HG03066 (cell line): ENCODE measurements at regions not wholly inside any gene's neighbourhood (a gene's known extent, or its start where the extent isn't known, plus 50 kb on each side); places are given as distances from the start of the nearest gene placed in this dataset.
"Not testable (repeated sequence)": the region's sequence is repeated elsewhere in the genome, so short reads cannot be mapped to it uniquely, and the experiment has no call there.

Experiments
- ATAC-seq: cut with Tn5 transposase; IDR thresholded peaks from one replicate; pipeline ENCODE4 v1.9.1; 2021; ENCODE audit warnings: low read depth; ENCODE audit not compliant: unreplicated experiment

GRCh38 chr11:129625930-129626329, 189.7 kb upstream of the TMEM45B start:
- no peak for ATAC-seq

- ATAC-seq, result no peak
Observed at GRCh38 chr11:129631201-129631600, 184.4 kb upstream of the TMEM45B start.

GRCh38 chr11:129636926-129637325, 178.7 kb upstream of the TMEM45B start:
- ATAC-seq, result no peak

- ATAC-seq, result no peak
Observed at GRCh38 chr11:129637473-129637872, 178.2 kb upstream of the TMEM45B start.

DNA sequence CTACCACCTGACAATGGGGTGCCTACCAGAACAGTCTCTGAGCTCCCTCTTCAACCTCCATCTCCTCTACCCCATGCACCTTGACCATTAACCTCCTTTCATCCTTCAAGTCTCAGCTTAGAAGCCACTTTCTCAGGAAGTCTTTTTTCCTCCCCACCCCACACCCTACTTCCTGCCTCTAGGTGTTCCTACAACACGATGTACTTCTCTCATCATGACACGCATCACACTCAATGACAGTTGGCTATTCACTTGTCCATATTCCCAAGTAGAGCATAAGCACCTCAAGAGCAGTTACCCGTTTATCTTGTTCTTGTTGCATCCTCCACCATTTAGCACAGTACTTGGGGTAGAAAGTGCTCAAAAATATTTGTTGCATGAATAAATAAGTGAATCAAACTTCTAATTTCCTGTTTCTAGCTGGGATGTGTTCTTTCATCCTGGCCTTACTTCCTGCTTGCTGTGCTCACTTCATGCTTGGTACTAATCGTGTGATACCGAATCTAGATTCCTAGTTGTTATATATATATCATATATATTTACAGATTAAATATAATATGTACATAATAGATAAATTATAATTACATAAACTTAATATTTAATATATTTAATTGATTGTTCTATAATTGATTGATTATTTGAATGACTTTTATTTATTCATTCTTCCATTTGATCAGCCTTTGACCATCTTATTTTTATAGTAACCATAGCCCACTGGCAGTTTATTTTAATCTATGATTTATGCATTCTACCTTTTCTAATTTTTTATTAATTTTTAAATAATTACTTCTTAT, 177.5 kb upstream of the TMEM45B start:
- ATAC-seq, result no peak

DNA sequence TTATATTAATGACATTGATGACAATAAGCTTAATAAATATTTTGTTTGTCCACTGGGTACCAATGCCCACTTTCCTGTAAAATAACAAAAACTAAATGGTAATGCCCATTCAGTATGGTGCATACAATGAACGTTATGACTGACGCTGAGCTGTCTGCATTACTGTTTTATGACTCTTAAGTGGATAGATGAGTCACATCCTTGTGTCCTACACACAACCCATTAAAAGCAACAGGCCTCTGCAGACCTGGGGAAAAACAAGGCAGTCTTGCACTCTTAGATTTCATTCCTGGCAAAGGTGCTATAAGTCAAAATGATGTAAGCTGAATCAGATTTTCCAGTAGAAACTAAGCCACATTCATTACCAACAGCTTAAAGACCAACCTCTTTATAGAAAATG, 176.3 kb upstream of the TMEM45B start:
- ATAC-seq, result no peak

DNA sequence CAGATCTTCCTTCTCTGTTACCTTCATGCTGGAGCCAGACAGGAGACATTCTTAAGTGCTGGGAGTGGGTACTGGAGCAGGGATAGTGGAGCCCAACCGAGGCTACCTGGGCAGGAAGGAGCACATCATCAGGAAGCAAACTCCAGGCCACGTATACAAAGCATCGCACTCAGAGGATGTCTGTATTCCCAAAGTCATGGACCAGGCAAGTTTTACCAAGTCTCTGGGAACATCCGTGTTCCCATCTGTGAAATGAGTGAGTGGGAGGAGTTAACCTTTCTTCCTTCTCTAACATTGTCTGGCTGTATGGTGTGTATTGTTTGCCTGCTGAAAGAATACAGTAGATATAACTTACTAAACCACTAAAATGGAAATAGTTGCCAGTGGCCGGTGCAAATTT, 175.0 kb upstream of the TMEM45B start:
- no peak for ATAC-seq

GRCh38 chr11:129643031-129643721, 172.5 kb upstream of the TMEM45B start:
- no peak for ATAC-seq

- no peak for ATAC-seq
Observed at GRCh38 chr11:129644326-129644725, 171.3 kb upstream of the TMEM45B start.

GRCh38 chr11:129645943-129646342, 169.7 kb upstream of the TMEM45B start:
- no peak for ATAC-seq

GRCh38 chr11:129650044-129650443, 165.6 kb upstream of the TMEM45B start:
- ATAC-seq, result not testable (repeated sequence)

DNA sequence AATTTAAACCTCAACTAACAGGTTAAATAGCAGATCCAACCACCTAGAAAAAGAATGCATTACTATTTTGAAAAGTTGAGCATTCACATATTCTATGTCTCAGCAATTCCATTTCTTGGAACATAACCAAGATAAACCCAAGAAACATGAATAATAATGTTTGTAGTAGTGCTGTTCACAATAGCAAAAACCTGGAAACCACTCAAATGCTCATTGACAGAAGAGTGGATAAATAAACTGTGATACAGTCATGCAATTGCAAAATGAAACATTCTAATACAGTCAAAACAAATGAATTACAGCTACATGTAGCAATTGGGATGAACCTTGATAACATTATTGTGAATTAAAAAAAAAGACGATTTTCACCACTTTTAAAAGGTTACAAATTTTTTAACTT, 162.8 kb upstream of the TMEM45B start:
- no peak for ATAC-seq

- ATAC-seq, result no peak
Observed at GRCh38 chr11:129655247-129655832, 160.3 kb upstream of the TMEM45B start.

DNA sequence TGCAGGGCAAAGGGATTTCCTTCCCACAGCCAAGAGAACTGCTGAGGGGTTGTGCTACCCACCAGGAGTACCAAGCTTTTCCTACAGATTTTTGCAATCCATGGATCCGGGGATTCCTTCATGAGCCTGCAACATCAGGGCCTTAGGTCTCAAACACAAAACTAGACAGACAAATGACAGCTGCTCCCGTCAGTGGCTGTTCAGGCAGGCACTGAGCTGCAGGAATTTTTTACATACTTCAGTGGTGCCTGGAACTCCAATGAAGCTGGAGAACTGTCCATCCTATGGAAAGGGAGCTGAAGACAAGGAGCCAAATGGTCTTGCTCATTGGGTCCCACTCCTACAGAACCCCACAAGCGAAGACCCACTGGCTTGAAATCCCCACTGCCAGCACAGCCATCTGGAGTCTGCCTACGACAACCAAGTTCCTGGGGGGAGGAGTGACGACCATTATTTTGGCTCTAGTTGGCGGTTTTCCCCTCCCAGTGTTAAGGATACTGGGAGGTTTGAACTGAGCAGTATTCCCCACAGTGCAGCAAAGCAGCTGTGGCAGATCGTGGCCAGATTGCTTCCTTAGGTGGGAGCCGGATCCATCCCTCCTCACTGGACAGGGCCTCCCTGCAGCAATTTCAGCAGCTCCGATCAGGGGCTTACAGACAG, 157.7 kb upstream of the TMEM45B start:
- ATAC-seq, result no peak

DNA sequence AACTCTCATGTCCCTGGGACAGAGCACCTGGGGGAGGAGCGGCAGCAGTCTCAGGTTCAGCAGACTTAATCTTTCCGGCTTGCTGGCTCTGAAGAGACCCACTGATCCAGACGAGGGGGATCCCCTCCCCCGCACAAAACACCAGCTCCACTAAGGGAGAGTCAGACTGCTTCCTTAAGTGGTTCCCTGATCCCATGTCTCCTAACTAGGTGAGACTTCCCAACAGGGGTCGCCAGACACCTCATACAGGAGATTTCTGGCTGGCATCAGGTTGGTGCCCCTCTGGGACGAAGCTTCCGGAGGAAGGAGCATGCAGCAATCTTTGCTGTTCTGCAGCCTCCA, 157.2 kb upstream of the TMEM45B start:
- no peak for ATAC-seq

GRCh38 chr11:129680907-129681306, 134.7 kb upstream of the TMEM45B start:
- no peak for ATAC-seq

GRCh38 chr11:129681344-129682114, 134.1 kb upstream of the TMEM45B start:
- ATAC-seq, result no peak

- no peak for ATAC-seq
Observed at GRCh38 chr11:129686269-129686668, 129.4 kb upstream of the TMEM45B start.

GRCh38 chr11:129691142-129691541, 124.5 kb upstream of the TMEM45B start:
- ATAC-seq, result no peak

DNA sequence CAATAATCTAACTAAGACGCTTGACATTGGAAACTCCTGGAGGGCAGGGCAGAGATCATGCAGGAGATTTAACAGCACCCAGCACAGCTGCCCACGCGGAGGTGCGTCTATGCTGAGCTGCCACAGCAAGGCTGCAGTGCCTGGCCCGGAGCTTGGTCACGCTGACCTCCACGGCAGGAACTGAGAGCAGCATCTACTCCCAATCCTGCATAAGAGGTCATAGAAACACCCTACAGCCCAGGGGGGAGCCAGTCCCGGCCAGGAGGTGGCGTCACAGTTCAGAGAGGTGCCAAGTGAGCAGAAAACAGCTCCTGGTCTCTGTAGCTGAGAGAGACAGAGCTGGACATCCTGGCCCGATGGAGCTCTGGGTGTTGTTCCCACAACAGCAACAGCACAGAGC, 121.1 kb upstream of the TMEM45B start:
- no peak for ATAC-seq

GRCh38 chr11:129694966-129695365, 120.7 kb upstream of the TMEM45B start:
- ATAC-seq, result no peak
